AG08396 (cell line): ENCODE measurements at regions not wholly inside any gene's neighbourhood (a gene's known extent, or its start where the extent isn't known, plus 50 kb on each side); places are given as distances from the start of the nearest gene placed in this dataset.
"Not testable (repeated sequence)": the region's sequence is repeated elsewhere in the genome, so short reads cannot be mapped to it uniquely, and the experiment has no call there.

Source experiments
- DNase-seq: peaks from one replicate; pipeline ENCODE4 v3.0.0; 2012; ENCODE audit warnings: low spot score, mixed read lengths

DNA sequence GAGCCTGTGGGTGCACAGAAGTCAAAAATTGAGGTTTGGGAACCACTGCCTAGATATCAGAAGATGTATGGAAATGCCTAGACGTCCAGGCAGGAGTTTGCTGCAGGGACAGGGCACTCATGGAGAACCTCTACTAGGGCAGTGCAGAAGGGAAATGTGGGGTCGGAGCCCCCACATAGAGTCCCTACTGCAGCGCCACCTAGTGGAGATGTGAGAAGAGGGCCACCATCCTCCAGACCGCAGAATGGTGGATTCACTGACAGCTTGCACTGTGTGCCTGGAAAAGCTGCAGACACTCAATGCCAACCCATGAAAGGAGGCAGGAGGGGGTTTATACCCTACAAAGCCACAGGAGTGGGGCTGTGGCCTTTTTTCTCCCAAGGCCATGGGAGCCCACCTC is 159.0 kb upstream of the ROPN1B start:
- not testable (repeated sequence) for DNase-seq

DNA sequence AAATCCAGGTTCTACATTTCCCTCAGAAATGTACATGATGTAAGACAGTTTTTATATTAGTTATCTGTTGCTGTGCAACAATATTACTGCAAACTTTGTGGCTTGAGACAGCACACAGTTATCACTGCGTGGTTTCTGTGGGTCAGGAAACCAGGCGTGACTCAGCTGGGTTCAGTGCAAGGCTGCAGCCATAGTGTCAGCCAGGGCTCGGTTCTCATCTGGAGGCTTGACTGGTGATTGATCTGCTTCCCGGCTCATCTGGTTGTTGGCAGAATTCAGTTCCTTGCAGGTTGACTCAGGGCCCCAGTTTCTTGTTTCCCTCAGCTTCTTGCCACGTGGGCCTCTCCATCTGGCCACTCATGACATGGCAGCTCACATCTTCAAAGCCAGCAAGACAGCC is 146.8 kb upstream of the ROPN1B start:
- DNase-seq: not testable (repeated sequence)

DNA sequence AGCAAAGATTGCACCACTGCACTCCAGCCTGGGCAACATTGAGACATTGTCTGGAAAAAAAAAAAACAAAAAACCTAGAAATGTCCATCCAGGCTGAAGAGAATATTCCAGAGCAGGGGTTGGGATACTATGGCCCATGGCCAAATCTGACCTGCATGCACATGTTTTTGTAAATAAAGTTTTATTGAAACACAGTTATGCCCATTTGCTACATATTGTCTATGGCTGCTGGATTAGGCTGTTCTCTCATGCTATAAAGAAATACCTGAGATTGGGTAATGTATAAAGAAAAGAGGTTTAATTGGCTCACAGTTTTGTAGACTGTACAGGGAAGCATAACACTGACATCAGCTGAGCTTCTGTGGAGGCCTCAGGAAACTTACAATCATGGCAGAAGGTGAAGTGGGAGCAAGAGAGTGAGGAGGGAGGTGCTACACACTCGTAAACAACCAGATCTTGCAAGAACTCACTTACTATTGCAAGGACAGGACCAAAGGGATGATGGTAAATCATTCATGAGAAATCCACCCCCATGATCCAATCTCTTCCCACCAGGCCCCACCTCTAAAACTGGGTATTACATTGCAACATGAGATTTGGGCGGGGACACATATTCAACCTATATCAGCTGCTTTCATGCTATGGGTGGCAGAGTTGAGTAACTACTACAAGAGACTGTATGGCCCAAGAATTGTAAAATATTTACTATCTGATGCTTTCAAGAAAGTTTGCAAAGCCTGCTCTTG is 137.8 kb upstream of the ROPN1B start:
- DNase-seq: not testable (repeated sequence)

DNA sequence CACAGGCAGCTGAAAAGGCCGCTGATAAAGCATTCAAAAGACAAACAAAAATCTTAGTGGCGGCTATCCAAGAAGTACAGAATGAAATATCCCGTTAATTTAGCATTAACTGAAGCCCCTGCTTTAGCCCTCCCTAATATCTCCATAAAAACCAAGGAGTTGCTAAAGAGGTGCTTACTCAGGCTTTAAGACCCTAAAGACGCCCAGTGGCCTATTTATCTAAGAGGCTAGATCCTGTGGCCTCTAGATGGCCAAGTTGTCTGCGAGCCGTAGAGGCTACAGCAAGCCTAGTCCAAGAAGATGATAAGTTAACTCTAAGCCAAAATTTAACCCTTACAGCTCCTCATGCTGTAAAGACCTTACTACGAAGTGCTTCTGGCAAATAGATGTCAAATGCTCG is 133.4 kb upstream of the ROPN1B start:
- not testable (repeated sequence) for DNase-seq

DNA sequence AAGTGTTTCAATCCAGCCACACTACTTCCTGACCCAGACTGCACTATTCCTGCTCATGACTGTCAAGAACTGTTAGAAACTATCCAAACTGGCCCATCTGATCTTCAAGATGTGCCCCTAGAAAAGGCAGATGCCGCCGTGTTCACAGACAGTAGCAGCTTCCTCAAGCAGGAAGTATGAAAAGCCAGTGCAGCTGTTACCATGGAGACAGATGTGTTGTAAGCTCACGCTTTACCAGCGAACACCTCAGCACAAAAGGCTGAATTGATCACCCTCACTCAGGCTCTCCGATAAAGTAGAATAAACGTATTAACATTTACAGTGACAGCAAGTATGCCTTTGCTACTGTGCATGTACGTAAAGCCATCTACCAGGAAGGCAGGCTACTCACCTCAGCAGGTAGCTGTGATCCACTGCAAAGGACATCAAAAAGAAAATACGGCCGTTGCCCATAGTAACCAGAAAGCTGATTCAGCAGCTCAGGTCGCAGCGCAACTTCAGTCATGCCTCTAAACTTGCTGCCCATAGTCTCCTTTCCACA is 132.9 kb upstream of the ROPN1B start:
- DNase-seq: not testable (repeated sequence)

DNA sequence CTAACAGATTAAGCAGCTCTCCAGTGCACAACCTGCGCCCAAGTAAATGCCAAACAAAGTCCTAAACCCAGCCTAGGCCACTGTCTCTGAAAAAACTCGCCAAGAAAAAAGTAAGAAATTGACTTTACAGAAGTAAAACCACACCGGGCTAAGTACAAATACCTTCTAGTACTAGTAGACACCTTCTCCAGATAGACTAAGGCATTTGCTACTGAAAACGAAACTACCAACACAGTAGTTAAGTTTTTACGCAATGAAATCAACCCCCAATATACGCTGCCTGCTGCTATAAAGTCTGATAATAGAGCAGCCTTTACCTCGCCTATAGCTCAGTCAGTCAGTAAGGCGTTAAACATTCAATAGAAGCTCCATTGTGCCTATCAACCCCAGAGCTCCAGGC is 132.2 kb upstream of the ROPN1B start:
- DNase-seq: not testable (repeated sequence)

DNA sequence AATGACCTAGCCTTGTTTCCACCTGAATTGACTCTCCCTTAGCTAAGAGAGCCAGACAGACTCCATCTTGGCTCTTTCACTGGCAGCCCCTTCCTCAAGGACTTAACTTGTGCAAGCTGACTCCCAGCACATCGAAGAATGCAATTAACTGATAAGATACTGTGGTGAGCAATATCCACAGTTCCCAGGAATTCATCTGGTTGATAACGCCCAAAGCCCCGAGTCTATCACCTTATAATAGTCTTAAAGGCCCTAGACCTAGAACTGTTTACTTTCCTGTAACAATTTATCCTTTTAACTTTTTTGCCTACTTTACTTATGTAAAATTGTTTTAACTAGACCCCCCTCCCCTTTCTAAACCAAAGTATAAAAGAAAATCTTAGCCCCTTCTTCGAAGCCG is 130.1 kb upstream of the ROPN1B start:
- not testable (repeated sequence) for DNase-seq

DNA sequence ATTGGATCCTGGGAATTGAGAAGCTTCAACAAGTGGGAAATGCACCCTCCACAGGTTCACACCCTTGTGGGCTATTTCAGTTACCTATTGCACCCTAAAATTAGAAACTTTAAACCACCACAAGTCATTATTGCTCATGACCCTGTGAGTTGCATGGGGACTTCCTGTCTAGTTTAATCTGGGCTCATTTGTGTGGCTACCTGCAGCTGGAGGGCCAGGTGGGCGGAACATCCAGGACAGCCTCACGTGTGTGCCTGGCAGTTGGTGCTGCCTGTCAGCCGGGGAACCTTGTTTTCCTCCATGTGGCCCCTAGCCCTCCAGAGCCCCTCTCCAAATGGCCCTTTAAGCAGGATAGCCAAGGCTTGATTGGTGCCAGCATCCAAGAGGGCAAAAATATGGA is 128.5 kb upstream of the ROPN1B start:
- not testable (repeated sequence) for DNase-seq

DNA sequence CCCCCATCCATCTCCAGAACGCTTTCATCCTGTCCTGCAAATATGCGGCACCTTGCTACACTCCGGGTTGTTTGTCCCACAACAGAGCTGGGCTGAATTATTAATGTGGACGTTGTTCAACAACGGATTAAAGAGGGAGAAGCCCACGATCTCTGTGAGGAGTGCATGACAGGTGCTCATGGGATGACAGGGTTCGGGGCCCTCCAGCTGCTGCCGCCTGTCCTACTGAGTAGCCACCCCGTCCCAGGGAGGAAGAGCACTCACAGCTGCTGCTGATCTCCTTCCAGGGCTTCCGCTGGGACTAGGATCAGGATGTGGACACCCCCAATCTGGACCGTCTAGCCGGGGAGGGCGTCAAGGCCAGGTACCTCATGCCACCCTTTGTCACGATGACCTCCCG is 121.0 kb upstream of the ROPN1B start:
- DNase-seq: peak; percentile 1

DNA sequence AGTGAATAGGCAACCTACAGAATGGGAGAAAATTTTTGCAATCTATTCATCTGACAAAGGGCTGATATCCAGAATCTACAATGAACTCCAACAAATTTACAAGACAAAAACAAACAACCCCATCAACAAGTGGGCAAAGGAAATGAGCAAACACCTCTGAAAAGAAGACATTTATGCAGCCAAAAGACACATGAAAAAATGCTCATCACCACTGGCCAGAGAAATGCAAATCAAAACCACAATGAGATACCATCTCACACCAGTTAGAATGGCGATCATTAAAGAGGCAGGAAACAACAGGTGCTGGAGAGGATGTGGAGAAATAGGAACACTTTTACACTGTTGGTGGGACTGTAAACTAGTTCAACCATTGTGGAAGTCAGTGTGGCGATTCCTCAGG is 114.0 kb upstream of the ROPN1B start:
- not testable (repeated sequence) for DNase-seq

DNA sequence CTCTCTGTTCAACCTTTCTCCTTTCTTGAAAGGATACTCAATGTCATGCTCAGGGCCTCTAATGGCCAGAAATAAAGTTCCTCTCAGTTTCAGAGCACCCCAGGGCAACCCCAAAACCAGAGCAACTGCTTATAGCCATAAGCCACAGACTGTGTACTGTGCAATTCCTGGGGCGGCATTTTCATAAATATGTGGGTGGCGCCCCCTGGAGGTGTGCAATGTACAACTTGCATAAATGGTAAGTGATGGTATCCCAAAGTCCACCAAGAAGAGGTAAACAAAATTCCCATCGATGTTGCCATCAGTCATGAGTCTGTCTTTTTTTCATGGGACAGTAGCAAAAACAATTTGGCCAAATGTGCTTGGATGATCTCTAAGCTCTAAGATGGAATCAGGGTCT is 108.4 kb upstream of the ROPN1B start:
- DNase-seq: not testable (repeated sequence)

DNA sequence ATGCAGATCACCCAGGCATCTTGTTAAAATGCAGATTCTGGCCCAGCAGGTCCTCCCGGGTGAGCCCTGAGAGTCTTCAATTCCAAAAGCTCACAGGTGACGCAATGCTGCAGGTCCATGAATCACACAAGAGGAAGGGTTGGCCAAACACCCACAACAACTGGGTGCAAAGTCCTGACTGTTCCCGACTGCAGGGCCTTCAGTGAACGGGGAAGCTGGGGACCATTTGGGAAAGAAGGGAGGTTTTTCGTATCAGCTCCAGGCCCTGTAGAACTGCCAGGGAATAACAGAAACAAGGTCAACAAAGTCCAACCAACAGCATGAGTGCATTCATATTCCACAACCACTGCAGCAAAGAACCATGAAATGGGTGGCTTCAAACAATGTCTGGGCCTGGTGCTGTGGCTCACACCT is 106.1 kb upstream of the ROPN1B start:
- not testable (repeated sequence) for DNase-seq

DNA sequence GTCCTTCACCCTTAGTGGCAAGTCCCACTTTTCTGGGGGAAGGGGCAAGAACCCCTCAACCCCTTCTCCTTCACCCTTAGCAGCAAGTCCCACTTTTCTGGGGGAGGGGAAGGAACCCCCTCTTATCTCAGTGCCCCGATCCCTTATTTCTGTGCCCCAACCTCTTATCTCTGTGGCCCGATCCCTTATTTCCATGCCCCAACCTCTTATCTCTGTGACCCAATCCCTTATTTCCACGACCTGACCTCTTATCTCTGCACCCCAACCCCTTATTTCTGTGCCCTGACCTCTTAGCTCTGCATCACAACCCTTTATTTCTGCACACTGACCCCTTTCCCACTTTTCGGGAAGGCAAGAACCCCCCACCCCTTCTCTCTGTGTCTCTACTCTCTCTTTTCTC is 104.4 kb upstream of the ROPN1B start:
- DNase-seq: not testable (repeated sequence)

DNA sequence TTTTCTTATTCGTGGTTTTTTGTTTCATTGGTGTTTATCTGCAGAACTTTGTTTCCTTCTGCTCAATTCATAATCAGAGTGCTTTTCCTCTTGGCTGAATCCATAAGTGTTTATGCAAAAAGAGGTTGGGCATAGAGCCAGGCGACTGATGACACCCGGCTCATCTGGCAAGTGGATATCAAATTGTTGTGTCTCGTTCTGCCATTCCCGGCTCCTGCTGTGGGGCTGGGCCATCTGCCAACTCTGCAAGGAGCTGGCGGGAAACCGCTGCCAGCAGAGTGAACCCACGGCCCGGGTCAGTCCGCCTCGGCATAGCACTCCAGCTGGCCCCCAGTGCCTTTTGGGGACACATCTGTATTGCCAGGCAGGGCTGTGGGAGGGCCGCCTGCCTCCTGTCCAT is 83.0 kb upstream of the ROPN1B start:
- peak; percentile 18 for DNase-seq

DNA sequence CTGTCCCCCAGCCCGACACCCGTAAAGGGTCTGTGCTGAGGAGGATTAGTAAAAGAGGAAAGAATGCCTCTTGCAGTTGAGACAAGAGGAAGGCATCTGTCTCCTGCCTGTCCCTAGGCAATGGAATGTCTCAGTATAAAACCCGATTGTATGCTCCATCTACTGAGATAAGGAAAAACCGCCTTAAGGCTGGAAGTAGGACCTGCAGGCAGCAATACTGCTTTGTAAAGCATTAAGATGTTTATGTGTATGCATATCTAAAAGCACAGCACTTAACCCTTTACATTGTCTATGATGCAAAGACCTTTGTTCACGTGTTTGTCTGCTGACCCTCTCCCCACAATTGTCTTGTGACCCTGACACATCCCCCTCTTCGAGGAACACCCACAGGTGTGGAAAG is 69.8 kb upstream of the ROPN1B start:
- DNase-seq: not testable (repeated sequence)

DNA sequence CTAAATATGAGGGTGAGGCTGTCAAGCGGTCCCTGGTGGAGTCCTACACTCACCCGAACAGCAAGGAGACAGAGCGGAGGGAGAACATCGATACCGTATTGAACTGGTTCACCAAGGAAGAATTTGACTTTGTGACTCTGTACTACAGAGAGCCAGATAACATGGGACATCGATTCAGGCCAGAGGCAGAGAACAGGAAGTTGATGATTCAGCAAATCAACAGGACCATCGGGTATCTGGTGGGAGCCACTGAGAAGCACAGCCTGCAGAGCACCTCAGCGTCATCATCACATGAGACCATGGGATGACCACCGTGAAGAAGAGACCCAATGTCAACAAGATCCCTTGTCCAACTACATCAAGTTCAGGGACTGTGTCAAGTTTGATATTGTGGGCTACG is 67.5 kb upstream of the ROPN1B start:
- DNase-seq: not testable (repeated sequence)

DNA sequence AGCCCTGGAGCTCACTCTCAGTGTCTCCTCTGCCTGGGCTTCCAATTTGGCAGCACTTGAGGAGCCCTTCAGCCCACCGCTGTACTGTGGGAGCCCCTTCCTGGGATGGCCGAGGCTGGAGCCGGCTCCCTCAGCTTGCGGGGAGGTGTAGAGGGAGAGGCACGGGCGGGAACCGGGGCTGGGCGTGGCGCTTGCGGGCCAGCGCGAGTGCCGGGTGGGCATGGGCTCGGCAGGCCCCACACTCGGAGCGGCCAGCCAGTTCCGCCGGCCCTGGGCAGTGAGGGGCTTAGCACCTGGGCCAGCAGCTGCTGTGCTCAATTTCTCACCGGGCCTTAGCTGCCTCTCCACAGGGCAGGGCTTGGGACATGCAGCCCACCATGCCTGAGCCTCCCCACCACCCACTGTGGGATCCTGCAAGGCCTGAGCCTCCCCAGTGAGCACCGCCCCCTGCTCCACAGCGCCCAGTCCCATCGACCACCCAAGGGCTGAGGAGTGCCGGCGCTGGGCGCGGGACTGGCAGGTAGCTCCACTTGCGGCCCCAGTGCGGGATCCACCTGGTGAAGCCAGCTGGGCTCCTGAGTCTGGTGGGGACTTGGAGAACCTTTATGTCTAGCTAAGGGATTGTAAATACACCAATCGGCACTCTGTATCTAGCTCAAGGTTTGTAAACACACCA is 65.1 kb upstream of the ROPN1B start:
- DNase-seq: not testable (repeated sequence)

DNA sequence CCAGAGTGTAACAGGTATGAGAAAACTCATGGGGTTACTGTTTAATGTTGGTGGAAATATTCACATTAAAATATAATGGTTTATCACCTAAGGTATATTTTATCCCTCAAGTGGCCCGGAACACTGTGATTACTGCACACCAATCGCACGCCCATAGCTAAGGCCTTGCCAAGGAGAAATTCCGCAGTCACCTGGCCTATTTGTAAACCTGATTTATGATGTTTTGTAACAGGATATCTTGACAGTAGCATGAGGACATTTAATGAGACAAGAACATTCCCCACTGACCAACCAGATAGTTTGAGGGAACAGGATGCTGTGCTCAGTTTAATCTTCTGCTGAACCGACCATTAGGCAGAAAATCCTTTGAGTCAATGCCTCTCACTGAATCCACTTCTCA is 61.7 kb upstream of the ROPN1B start:
- DNase-seq: not testable (repeated sequence)

DNA sequence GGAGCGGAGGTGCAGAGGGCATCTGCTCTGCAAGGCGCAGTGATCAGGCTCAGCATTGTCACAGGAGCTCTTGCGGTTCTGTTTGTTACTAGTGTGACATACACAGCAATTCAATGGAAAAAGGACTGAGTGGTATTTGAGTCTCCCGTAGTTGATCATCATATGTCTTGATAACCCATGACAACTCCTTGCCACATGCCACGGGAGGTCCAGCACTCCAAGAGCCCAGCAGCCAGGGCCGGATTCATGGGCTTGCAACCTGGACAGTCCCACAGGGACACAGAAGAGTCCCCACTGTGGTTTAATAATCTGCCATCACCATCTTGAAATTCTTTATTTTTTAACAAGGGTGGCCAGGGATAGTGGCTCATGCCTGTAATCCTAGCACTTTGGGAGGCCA is 58.1 kb upstream of the ROPN1B start:
- DNase-seq: not testable (repeated sequence)

DNA sequence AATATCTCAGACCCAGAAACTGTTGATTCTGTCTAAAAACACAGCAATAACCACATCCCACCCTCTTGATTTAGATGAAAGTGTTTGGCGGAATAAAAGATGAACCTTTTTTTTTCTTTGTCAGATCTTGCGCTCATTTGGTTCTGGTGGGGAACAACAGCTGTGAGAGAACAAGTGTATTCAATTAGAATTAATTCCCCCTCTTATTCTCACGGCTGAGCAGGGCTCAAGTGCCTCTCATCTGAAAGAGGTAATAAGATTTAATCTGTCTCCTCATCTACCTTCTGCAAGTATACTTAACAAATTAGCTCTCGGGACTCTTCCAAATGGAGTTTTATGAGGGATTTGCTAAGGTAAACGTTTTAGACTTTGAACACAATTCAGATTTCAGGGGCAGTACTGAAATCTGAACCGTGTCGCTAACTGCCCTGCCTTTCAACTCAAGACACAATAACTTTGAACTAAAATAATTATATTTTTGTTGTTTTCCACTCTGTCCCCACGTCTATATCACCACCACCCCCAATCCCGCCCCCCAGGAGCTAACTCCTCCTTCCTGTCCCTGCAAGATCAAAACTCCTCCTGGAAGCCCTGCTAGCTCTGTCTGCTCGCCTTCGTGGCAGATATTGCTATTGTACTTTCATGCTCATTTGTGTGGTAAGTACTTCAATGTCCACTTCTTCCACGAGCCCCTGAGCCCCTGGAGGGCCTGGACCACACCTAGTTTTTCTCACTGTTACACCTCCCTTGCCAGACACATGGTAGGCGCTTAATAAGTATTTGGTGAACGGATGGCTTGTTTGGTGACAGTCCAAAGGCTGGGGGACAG is 54.2 kb upstream of the ROPN1B start:
- DNase-seq: not testable (repeated sequence)

DNA sequence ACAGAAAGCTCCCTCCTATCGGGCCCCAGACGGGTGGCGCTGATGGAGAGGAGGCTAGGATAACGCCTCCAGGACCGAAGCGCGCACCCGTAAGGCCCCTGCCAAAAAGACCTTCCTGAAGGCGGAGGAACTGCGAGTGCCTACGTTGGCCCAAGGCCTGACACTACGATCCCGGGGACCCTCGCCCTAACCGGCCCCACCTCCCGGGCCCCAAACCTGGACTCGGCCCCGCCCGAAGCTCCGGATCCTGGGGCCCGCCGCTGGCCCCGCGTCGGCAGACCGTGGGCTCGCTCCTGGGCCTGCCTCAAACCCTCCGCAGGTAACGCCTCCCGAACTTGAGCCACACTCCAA is 53.6 kb upstream of the ROPN1B start:
- DNase-seq: not testable (repeated sequence)

DNA sequence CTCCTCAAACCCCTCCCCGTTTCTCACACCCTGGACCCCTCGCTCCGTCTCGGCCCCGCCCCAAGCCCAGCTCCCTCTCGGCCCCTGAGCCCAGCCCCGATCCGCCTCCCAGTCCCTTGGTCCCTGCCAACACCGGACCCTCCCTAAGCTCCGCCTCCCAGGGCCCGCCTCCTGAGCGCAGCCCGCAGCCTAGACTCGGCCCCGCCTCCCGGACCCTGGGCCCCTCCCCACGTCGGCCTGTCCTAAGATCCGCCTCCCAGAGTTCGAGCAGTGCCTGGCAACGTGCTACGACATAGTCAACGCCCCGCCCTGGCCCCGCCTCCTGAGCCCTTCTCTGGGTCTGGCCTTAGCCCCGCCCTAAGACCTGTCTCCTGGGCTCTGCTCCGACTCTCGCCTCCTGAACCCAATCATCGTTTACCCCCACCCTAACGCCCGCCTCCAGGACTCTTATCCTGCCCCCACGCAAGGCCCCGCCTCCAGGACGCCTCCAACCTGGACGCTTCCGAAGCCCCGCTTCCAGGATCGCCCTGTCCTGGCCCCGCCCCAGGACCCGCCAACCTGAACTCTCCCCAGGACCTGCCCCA is 53.1 kb upstream of the ROPN1B start:
- peak; percentile 89 for DNase-seq
